ENCODE measurements at regions not wholly inside any gene's neighbourhood (a gene's known extent, or its start where the extent isn't known, plus 50 kb on each side); places are given as distances from the start of the nearest gene placed in this dataset.
"Not testable (repeated sequence)": the region's sequence is repeated elsewhere in the genome, so short reads cannot be mapped to it uniquely, and the experiment has no call there.

- no peak for TF ChIP-seq EZH2 (IDR thresholded peaks at IDR 0.05; ENCODE audit: low read length)
- TF ChIP-seq, protein P1, sequence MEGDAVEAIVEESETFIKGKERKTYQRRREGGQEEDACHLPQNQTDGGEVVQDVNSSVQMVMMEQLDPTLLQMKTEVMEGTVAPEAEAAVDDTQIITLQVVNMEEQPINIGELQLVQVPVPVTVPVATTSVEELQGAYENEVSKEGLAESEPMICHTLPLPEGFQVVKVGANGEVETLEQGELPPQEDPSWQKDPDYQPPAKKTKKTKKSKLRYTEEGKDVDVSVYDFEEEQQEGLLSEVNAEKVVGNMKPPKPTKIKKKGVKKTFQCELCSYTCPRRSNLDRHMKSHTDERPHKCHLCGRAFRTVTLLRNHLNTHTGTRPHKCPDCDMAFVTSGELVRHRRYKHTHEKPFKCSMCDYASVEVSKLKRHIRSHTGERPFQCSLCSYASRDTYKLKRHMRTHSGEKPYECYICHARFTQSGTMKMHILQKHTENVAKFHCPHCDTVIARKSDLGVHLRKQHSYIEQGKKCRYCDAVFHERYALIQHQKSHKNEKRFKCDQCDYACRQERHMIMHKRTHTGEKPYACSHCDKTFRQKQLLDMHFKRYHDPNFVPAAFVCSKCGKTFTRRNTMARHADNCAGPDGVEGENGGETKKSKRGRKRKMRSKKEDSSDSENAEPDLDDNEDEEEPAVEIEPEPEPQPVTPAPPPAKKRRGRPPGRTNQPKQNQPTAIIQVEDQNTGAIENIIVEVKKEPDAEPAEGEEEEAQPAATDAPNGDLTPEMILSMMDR (optimal IDR thresholded peaks at IDR 0.05 in 1 of 3, IDR thresholded peaks at IDR 0.05 in 1 of 3, conservative IDR thresholded peaks at IDR 0.05 in 1 of 3; ENCODE audit: extremely low read depth in 1 of 3, insufficient read depth in 2 of 3, low read length in 3 of 3) = no peak
- no peaks in the 10 kb centered on the region for H3K27me3 ChIP-seq (ENCODE audit: control insufficient read depth, extremely low read depth, insufficient read depth, low read length)
- H3K4me2 ChIP-seq (ENCODE audit: control insufficient read depth, extremely low read depth, insufficient read depth, low read depth, low read length) = no peak overlapping the region
- H4K20me1 ChIP-seq (ENCODE audit: control insufficient read depth, extremely low read depth, insufficient read depth, low read length) = no peaks in the 10 kb centered on the region
- H3K36me3 ChIP-seq (ENCODE audit: control insufficient read depth in 2 of 2, extremely low read depth in 1 of 2, insufficient read depth in 2 of 2, low read length in 2 of 2) = no peaks in the 10 kb centered on the region
- no peaks in the 10 kb centered on the region for H3K9me3 ChIP-seq (ENCODE audit: control insufficient read depth, low read depth, low read length)
- no peak overlapping the region for H2AFZ ChIP-seq (ENCODE audit: control insufficient read depth, low read length)
- no peaks in the 10 kb centered on the region for H3K79me2 ChIP-seq (ENCODE audit: control insufficient read depth, insufficient read depth, low read length)
- no peak overlapping the region for H3K9ac ChIP-seq (ENCODE audit: control insufficient read depth, extremely low read depth, insufficient read depth, low read length)
- no peak for FAIRE-seq
- no peak for DNase-seq (ENCODE audit: low read depth, low spot score)
- dilution Hi-C loops (cut with MboI; ENCODE audit: extremely low pct_ligation_motif_present, low sequenced_read_pairs) = no loop called here
- H3K9me1 ChIP-seq (ENCODE audit: control insufficient read depth, extremely low read depth, insufficient read depth, low read length) = no peaks in the 10 kb centered on the region
- no peak overlapping the region for H3K4me3 ChIP-seq (ENCODE audit: control insufficient read depth in 2 of 3, extremely low read depth in 1 of 3, insufficient read depth in 2 of 3, low read depth in 1 of 3, low read length in 3 of 3)
- peaks cover 12% of the 10 kb centered on the region for H3K4me1 ChIP-seq (ENCODE audit: control insufficient read depth, extremely low read depth, insufficient read depth, low read length)
- H3K27ac ChIP-seq (ENCODE audit: control insufficient read depth, insufficient read depth, low read length) = no peak overlapping the region
These were observed 98.8 kb downstream of the CARTPT start for GRCh38 chr5:71817891-71818290.

GRCh38 chr5:71821029-71821428 lies 102.0 kb downstream of the CARTPT start:
- no peaks in the 10 kb centered on the region for H3K9me3 ChIP-seq (ENCODE audit: control insufficient read depth, low read depth, low read length)
- FAIRE-seq (no peak), DNase-seq (ENCODE audit: low read depth, low spot score) (no peak)
- peaks cover 10% of the 10 kb centered on the region for H3K4me1 ChIP-seq (ENCODE audit: control insufficient read depth, extremely low read depth, insufficient read depth, low read length)
- H2AFZ ChIP-seq (ENCODE audit: control insufficient read depth, low read length) = no peak overlapping the region
- H3K4me3 ChIP-seq (ENCODE audit: control insufficient read depth in 2 of 3, extremely low read depth in 1 of 3, insufficient read depth in 2 of 3, low read depth in 1 of 3, low read length in 3 of 3) = no peak overlapping the region
- H3K9ac ChIP-seq (ENCODE audit: control insufficient read depth, extremely low read depth, insufficient read depth, low read length) = no peak overlapping the region
- dilution Hi-C loops (cut with MboI; ENCODE audit: extremely low pct_ligation_motif_present, low sequenced_read_pairs) = no loop called here
- no peak overlapping the region for H3K27ac ChIP-seq (ENCODE audit: control insufficient read depth, insufficient read depth, low read length)
- H3K36me3 ChIP-seq (ENCODE audit: control insufficient read depth in 2 of 2, extremely low read depth in 1 of 2, insufficient read depth in 2 of 2, low read length in 2 of 2) = no peaks in the 10 kb centered on the region
- no peaks in the 10 kb centered on the region for H3K79me2 ChIP-seq (ENCODE audit: control insufficient read depth, insufficient read depth, low read length)
- no peaks in the 10 kb centered on the region for H4K20me1 ChIP-seq (ENCODE audit: control insufficient read depth, extremely low read depth, insufficient read depth, low read length)
- no peaks in the 10 kb centered on the region for H3K27me3 ChIP-seq (ENCODE audit: control insufficient read depth, extremely low read depth, insufficient read depth, low read length)
- H3K4me2 ChIP-seq (ENCODE audit: control insufficient read depth, extremely low read depth, insufficient read depth, low read depth, low read length) = no peak overlapping the region
- no peak for TF ChIP-seq EZH2 (IDR thresholded peaks at IDR 0.05; ENCODE audit: low read length)
- TF ChIP-seq, protein P1 (optimal IDR thresholded peaks at IDR 0.05 in 1 of 3, IDR thresholded peaks at IDR 0.05 in 1 of 3, conservative IDR thresholded peaks at IDR 0.05 in 1 of 3; ENCODE audit: extremely low read depth in 1 of 3, insufficient read depth in 2 of 3, low read length in 3 of 3) = no peak
- no peaks in the 10 kb centered on the region for H3K9me1 ChIP-seq (ENCODE audit: control insufficient read depth, extremely low read depth, insufficient read depth, low read length)

DNA sequence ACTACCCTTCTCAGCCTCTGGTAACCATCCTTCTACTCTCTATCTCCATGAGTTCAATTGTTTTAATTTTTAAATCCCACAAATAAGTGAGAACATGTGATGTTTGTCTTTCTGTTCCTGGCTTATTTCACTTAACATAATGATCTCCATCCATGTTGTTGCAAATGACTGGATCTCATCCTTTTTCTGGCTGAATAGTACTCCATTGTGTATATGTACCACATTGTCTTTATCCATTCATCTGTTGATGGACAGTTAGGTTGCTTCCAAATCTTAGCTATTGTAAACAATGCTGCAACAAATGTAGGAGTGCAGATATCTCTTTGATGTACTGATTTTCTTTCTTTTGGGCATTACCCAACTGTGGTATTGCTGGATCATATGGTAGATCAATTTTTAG lies 103.0 kb downstream of the CARTPT start:
- H3K9ac ChIP-seq (ENCODE audit: control insufficient read depth, extremely low read depth, insufficient read depth, low read length); H3K4me1 ChIP-seq (ENCODE audit: control insufficient read depth, extremely low read depth, insufficient read depth, low read length); H3K27me3 ChIP-seq (ENCODE audit: control insufficient read depth, extremely low read depth, insufficient read depth, low read length); H3K9me1 ChIP-seq (ENCODE audit: control insufficient read depth, extremely low read depth, insufficient read depth, low read length); H3K4me3 ChIP-seq (ENCODE audit: control insufficient read depth in 2 of 3, extremely low read depth in 1 of 3, insufficient read depth in 2 of 3, low read depth in 1 of 3, low read length in 3 of 3); H3K27ac ChIP-seq (ENCODE audit: control insufficient read depth, insufficient read depth, low read length); FAIRE-seq; H3K79me2 ChIP-seq (ENCODE audit: control insufficient read depth, insufficient read depth, low read length); DNase-seq (ENCODE audit: low read depth, low spot score); dilution Hi-C loops (cut with MboI; ENCODE audit: extremely low pct_ligation_motif_present, low sequenced_read_pairs); H3K4me2 ChIP-seq (ENCODE audit: control insufficient read depth, extremely low read depth, insufficient read depth, low read depth, low read length); H3K36me3 ChIP-seq (ENCODE audit: control insufficient read depth in 2 of 2, extremely low read depth in 1 of 2, insufficient read depth in 2 of 2, low read length in 2 of 2); H2AFZ ChIP-seq (ENCODE audit: control insufficient read depth, low read length); H3K9me3 ChIP-seq (ENCODE audit: control insufficient read depth, low read depth, low read length); H4K20me1 ChIP-seq (ENCODE audit: control insufficient read depth, extremely low read depth, insufficient read depth, low read length): not testable (repeated sequence)
